HG02678 (cell line): ENCODE measurements at regions not wholly inside any gene's neighbourhood (a gene's known extent, or its start where the extent isn't known, plus 50 kb on each side); places are given as distances from the start of the nearest gene placed in this dataset.

Experiments used
- ATAC-seq: cut with Tn5 transposase; IDR thresholded peaks from one replicate; pipeline ENCODE4 v1.9.1; 2021; ENCODE audit warnings: mild to moderate bottlenecking, moderate library complexity; ENCODE audit not compliant: unreplicated experiment

- no peak for ATAC-seq
These were observed 266.5 kb downstream of the ELAVL2 start for GRCh38 chr9:23559522-23559921.

GRCh38 chr9:23563517-23563916 lies 262.5 kb downstream of the ELAVL2 start:
- no peak for ATAC-seq

GRCh38 chr9:23567516-23568165 lies 258.4 kb downstream of the ELAVL2 start:
- no peak for ATAC-seq

DNA sequence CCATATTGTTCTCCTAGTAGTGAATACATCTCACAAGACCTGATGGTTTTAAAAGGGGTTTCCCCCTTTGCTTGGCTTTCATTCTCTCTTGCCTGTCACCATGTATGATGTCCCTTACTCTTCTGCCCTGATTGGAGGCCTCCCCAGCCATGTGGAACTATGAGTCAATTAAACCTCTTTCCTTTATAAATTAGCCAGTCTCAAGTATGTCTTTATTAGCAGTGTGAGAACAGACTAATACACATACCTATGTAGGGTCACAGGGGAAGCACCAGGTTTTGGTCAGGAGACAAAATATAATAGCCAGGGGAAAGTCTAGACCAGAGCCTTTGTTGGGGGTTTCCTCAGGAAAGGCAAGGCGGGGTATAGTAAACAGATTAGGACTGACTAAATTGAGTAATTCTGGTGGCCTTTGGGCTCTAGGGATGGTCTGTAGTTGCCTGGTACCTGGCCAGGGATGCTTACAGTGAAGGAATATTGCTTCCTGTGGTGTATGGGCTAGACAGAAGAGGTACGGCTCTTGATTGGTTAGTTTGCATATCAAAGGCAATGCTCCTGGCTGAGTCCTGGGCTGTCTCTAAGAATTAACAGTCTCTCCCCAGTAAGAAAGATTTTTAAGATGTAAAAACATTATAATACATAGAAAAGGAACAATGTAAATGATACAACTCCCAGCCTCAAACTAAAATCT lies 254.5 kb downstream of the ELAVL2 start:
- no peak for ATAC-seq

DNA sequence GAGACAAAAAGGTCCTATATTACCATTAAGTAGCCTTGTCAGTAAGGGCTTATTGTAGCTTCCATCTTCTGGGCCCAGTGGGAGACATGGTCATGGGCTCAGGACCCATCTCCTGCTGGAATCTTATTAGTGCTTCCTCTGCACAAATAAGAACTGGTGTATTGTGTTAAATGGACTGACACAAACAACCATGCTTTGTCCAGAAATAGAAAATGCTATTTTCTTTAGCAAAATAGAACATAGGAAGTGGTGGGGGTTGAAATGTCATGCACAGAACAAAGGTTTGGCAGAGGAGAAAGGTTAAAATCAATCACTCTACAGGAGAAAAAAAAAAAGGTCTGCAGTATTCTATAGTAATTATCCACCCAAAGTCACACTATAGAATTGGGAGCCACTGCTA lies 252.2 kb downstream of the ELAVL2 start:
- ATAC-seq = no peak

GRCh38 chr9:23577611-23578010 lies 248.4 kb downstream of the ELAVL2 start:
- no peak for ATAC-seq

- no peak for ATAC-seq
These were observed 244.1 kb downstream of the ELAVL2 start for GRCh38 chr9:23581931-23582330.

GRCh38 chr9:23582836-23583235 lies 243.2 kb downstream of the ELAVL2 start:
- no peak for ATAC-seq

GRCh38 chr9:23586906-23587305 lies 239.1 kb downstream of the ELAVL2 start:
- no peak for ATAC-seq

GRCh38 chr9:23587433-23587832 lies 238.6 kb downstream of the ELAVL2 start:
- ATAC-seq = no peak

- no peak for ATAC-seq
These were observed 238.1 kb downstream of the ELAVL2 start for GRCh38 chr9:23587903-23588302.

DNA sequence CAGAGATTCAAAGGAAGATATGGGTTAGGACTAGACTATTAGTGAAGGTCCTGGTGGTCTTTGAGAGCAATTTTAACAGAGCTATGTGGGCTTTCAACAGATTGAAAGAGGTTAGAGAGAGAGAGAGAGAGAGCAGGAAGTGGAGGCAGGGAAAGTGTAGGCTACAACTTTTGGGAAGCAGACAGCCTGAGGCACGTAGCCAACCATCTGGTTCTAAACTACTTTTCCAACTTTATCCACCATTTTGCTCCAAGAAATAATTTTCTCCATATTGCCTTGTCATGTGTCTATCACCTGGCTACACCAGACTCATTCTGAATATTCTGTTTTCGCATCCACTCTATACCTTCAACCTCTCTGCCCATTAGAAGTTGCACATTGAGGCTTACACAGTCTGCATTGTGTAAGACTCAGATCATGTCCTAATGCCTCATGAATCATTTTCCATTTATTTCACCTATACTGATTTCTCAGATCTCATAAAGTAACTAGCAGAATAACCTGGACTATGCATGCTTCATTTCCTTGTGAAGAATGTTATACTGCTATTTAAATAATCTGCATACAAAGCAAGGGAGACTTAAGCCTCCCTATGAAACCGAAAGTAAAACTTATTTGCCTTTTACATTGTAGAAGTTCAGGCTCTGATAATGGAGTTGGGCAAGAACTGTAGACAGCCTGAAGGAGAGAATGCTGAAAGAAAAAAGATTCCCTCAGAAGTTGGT lies 235.6 kb downstream of the ELAVL2 start:
- ATAC-seq = no peak

GRCh38 chr9:23594421-23594820 lies 231.6 kb downstream of the ELAVL2 start:
- ATAC-seq = no peak

DNA sequence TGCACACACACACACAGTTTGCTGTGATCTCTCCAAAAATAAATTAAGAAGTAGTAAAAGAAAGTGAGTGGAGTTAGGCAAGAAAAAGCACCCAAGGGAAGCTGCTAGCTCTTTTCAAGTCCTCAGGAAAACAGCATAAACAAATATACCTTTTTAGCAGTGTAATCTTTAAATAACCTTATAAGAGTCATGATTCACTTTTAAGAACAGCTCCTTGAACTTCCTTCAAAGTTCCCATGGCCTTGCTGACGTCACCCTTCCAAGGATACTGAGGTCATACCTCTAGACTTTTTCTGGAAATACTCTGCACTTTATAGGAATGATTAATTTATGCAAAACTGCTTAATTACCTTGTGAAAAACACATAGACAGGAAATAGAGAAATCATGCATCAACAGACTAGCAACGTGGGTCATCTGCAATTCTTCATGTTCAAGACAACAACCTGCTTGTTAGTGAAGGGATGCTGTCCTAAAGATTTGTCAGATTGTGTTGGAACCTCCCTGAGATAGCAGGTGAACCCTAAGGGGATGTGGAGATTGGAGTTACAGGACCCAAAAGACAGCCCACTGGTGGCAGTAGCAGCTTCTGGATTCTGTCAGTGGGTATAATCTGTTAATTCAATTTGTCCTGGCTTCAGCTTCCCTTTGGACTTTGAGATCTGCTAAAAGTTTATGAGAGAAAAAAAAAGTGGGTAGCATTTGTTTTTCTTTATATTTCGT lies 229.0 kb downstream of the ELAVL2 start:
- ATAC-seq = no peak

- no peak for ATAC-seq
These were observed 227.0 kb downstream of the ELAVL2 start for GRCh38 chr9:23598994-23599393.

- ATAC-seq = no peak
These were observed 222.7 kb downstream of the ELAVL2 start for GRCh38 chr9:23603311-23603710.

- ATAC-seq = no peak
These were observed 219.9 kb downstream of the ELAVL2 start for GRCh38 chr9:23606107-23606506.

GRCh38 chr9:23608456-23608855 lies 217.6 kb downstream of the ELAVL2 start:
- ATAC-seq = no peak

DNA sequence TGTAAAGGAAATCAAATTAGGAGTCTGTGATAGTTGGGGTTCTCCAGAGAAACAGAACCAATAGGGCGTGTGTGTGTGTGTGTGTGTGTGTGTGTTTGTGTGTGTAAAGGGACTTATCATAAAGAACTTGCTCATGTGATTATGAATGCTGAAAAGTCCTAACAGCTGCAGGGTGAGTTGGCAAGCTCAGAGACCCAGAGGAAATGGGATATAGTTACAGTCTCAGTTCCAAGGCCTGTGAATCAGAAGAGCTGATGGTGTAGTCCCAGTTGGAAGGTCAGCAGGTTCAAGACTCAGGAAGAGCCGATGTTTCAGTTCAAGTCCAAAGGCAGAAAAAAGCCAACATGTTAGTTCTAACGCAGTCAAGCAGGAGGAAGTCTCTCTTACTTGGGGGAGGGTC lies 214.2 kb downstream of the ELAVL2 start:
- ATAC-seq = no peak

DNA sequence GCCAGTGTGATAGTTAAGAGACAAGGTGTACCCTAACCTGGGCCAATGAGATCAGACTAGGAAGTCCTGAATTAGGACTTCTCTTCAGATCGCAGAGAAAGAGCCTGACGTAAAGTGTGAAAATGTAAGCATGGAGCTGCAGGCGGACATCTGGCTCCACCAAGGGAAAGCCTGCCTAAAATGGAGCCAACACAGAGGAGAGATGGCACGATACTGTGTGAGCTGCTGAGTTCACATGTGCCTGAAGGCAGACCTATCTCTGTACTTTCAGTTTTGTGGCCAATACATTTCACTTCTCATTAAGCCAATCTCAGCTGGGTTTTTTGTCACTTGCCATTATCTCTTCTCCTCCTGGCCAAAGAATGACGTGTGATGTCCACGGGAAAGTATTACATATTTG lies 210.5 kb downstream of the ELAVL2 start:
- ATAC-seq = no peak

GRCh38 chr9:23621188-23621587 lies 204.9 kb downstream of the ELAVL2 start:
- no peak for ATAC-seq
